ENCODE measurements at regions not wholly inside any gene's neighbourhood (a gene's known extent, or its start where the extent isn't known, plus 50 kb on each side); places are given as distances from the start of the nearest gene placed in this dataset.

DNA sequence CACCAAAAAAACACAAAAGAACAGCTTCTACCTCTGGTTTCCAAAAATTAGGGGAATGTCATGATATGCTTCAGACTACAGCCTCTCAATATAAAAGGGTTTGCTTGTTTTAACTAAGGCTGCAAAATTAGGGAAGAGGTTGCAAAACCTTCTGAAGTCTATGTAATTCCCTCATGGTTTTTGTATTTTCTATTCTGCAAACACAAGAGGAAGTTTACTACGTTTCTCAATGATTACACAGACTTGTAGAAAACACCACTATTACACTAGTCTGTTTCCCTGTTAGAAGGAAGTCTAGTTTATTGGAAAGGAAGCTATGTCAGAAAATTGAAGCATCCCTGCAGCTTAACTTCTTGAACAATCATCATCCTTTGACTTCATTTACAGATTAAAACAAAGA lies 229.7 kb upstream of the FMN2 start:
- TF ChIP-seq, protein P1, sequence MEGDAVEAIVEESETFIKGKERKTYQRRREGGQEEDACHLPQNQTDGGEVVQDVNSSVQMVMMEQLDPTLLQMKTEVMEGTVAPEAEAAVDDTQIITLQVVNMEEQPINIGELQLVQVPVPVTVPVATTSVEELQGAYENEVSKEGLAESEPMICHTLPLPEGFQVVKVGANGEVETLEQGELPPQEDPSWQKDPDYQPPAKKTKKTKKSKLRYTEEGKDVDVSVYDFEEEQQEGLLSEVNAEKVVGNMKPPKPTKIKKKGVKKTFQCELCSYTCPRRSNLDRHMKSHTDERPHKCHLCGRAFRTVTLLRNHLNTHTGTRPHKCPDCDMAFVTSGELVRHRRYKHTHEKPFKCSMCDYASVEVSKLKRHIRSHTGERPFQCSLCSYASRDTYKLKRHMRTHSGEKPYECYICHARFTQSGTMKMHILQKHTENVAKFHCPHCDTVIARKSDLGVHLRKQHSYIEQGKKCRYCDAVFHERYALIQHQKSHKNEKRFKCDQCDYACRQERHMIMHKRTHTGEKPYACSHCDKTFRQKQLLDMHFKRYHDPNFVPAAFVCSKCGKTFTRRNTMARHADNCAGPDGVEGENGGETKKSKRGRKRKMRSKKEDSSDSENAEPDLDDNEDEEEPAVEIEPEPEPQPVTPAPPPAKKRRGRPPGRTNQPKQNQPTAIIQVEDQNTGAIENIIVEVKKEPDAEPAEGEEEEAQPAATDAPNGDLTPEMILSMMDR (IDR thresholded peaks at IDR 0.05 in 8 of 11, conservative IDR thresholded peaks at IDR 0.05 in 3 of 11), result no peak
- TF ChIP-seq POLR2AphosphoS5 (IDR thresholded peaks at IDR 0.05) (no peak), POLR2A (IDR thresholded peaks at IDR 0.05) (no peak)
